SK-N-SH treated with all-trans-retinoic acid at 6 μM for 48 hours (cell line): ENCODE measurements at regions not wholly inside any gene's neighbourhood (a gene's known extent, or its start where the extent isn't known, plus 50 kb on each side); places are given as distances from the start of the nearest gene placed in this dataset.

Source experiments
- CSDC2 ChIP-seq: fragments of 250-450 bp; sonication (Bioruptor Pico); IDR thresholded peaks from 2 replicates; pipeline ENCODE4 v1.5.0; 2020; ENCODE audit warnings: mild to moderate bottlenecking, moderate library complexity
- PPARA ChIP-seq: fragments of 250-450 bp; sonication (Bioruptor Pico); IDR thresholded peaks from 2 replicates; pipeline ENCODE4 v1.5.0; 2020; ENCODE audit warnings: mild to moderate bottlenecking, borderline replicate concordance
- ZFP30 ChIP-seq: fragments of 450-650 bp; formaldehyde crosslinking; IDR thresholded peaks from 2 replicates; pipeline ENCODE4 v1.5.0; 2022; ENCODE audit warnings: mild to moderate bottlenecking, moderate library complexity
- TF ChIP-seq, protein P1 (sequence below): fragments of 250-450 bp; sonication (Bioruptor Pico); IDR thresholded peaks from 2 replicates; pipeline ENCODE4 v1.8.0; 2020; ENCODE audit warnings: mild to moderate bottlenecking, moderate library complexity, borderline replicate concordance

DNA sequence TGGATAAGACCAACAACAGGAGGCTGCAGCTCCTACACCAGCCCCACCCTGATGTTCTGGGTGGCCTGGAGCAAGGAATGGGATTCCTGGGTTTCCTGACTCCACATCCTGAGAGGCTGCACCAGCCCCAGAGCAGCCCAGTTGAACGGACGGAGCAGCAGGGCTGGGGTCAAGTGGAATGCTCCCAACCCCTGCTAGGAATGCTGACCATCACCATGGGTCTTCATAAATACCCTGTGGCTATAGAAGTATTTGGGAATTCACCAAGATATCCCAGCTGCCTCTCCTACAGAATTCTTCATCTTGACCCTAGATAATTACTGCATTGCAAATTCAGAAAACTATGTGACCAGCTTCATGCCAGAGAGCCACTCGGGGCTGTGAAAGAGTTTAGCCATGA is 180.3 kb downstream of the THBS2 start:
- TF ChIP-seq PPARA (CRISPR knock-in tag) (no peak), CSDC2 (CRISPR knock-in tag) (no peak), ZFP30 (CRISPR knock-in tag) (no peak)
- TF ChIP-seq, protein P1, sequence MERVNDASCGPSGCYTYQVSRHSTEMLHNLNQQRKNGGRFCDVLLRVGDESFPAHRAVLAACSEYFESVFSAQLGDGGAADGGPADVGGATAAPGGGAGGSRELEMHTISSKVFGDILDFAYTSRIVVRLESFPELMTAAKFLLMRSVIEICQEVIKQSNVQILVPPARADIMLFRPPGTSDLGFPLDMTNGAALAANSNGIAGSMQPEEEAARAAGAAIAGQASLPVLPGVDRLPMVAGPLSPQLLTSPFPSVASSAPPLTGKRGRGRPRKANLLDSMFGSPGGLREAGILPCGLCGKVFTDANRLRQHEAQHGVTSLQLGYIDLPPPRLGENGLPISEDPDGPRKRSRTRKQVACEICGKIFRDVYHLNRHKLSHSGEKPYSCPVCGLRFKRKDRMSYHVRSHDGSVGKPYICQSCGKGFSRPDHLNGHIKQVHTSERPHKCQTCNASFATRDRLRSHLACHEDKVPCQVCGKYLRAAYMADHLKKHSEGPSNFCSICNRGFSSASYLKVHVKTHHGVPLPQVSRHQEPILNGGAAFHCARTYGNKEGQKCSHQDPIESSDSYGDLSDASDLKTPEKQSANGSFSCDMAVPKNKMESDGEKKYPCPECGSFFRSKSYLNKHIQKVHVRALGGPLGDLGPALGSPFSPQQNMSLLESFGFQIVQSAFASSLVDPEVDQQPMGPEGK = no peak
